ENCODE measurements at regions not wholly inside any gene's neighbourhood (a gene's known extent, or its start where the extent isn't known, plus 50 kb on each side); places are given as distances from the start of the nearest gene placed in this dataset.

DNA sequence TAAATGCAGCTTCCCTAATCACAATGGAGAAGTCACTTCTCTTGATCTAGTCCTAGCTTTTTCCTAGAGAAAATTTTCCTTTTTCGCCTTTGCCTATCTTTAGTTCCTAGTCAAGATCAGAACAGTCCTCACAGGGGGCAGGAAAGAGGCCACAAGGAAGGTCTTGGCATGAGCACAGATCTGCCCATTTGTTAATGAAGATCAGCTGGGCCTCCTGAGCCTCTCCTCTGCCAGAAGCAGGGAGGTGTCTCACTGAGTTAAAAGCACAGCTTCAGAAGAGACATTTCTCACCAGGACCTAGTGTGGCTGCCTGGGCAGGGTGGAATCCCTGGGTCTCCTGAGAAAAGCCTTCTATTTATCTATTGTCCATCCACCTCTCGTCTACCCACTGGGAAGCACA is 357.8 kb downstream of the TMEM38B start:
- H3K4me3 ChIP-seq = no peak overlapping the region
- peaks cover 0 to 9% of the 10 kb centered on the region in 2 donors for H3K9me3 ChIP-seq
- H3K27ac ChIP-seq = no peak overlapping the region
- DNase-seq (ENCODE audit: low spot score) = no peak
- TF ChIP-seq, protein P1, sequence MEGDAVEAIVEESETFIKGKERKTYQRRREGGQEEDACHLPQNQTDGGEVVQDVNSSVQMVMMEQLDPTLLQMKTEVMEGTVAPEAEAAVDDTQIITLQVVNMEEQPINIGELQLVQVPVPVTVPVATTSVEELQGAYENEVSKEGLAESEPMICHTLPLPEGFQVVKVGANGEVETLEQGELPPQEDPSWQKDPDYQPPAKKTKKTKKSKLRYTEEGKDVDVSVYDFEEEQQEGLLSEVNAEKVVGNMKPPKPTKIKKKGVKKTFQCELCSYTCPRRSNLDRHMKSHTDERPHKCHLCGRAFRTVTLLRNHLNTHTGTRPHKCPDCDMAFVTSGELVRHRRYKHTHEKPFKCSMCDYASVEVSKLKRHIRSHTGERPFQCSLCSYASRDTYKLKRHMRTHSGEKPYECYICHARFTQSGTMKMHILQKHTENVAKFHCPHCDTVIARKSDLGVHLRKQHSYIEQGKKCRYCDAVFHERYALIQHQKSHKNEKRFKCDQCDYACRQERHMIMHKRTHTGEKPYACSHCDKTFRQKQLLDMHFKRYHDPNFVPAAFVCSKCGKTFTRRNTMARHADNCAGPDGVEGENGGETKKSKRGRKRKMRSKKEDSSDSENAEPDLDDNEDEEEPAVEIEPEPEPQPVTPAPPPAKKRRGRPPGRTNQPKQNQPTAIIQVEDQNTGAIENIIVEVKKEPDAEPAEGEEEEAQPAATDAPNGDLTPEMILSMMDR (IDR thresholded peaks at IDR 0.05) = no peak
- H3K4me1 ChIP-seq = no peaks in the 10 kb centered on the region
- no peaks in the 10 kb centered on the region for H3K27me3 ChIP-seq
- H3K36me3 ChIP-seq = no peaks in the 10 kb centered on the region

DNA sequence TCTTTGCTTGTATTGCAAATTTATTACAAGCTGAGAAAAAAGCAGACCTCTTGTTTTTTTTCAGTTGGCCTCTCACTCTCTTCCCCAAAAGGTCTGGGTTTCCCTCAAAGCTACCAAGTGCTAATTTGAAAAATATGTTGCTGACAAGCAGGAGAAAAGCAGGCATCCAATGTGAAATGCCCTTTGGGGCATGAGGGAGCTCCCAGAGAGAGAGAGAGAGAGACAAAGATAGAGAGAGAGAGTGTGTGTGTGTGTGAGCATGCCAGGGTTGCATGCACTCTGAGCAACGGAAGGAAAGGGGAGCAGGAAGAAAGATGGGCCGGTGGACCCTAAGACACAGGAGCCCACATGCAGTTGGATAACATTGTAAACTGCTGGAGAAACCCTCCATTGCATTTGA is 358.4 kb downstream of the TMEM38B start:
- TF ChIP-seq, protein P1 (IDR thresholded peaks at IDR 0.05) = no peak
- no peaks in the 10 kb centered on the region for H3K4me1 ChIP-seq
- DNase-seq (ENCODE audit: low spot score) = no peak
- H3K36me3 ChIP-seq = no peaks in the 10 kb centered on the region
- H3K4me3 ChIP-seq = no peak overlapping the region
- H3K9me3 ChIP-seq = peaks cover 0 to 4% of the 10 kb centered on the region in 2 donors
- no peak overlapping the region for H3K27ac ChIP-seq
- H3K27me3 ChIP-seq = no peaks in the 10 kb centered on the region

DNA sequence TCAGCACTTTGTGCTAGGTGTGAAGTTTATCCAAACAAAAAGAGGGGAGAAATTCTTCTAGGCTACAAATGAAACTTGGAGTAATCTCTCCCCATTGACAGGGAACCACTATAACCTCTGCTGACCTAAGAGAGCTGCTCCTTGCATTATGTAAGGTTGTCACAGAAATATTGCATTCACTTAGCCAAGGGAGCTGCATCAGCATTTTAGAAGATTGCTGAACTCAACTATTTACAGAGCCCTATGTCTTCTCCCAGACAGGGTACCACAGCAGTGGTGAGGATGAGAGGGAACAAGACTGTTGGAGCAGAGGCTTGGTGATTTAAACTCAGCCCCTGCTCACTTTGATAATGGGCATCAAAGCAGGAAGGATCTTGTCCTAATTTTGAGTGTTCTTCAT is 362.0 kb downstream of the TMEM38B start:
- TF ChIP-seq, protein P1 (IDR thresholded peaks at IDR 0.05) = no peak
- Histone ChIP-seq H3K4me1 (no peaks in the 10 kb centered on the region), H3K9me3 (no peaks in the 10 kb centered on the region), H3K27ac (no peak overlapping the region), H3K4me3 (no peak overlapping the region), H3K36me3 (no peaks in the 10 kb centered on the region), H3K27me3 (no peaks in the 10 kb centered on the region)
- no peak for DNase-seq (ENCODE audit: low spot score)

DNA sequence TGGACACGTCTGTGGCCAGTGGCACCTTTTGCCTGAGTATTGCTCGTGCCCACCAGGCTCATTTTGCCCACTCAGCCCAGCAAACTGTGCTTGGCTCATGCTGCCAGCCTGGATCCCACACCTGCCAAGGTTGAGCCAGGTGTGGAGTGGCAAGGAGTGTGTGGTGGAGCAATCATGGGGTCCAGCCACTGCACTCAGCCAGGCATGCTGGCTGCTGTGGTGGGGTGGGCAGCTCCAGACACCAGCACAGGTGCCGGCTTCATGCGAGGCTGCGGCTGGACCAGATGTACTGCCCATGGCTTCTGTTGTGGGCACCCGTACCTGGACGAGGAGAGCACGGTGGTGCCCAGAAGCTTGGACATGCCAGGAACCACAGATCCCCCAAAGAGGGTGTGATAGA is 364.1 kb downstream of the TMEM38B start:
- Histone ChIP-seq H3K4me1 (no peaks in the 10 kb centered on the region), H3K27ac (no peak overlapping the region), H3K9me3 (no peaks in the 10 kb centered on the region), H3K36me3 (no peaks in the 10 kb centered on the region), H3K4me3 (no peak overlapping the region), H3K27me3 (no peaks in the 10 kb centered on the region)
- no peak for DNase-seq (ENCODE audit: low spot score)
- TF ChIP-seq, protein P1 (IDR thresholded peaks at IDR 0.05) = no peak

DNA sequence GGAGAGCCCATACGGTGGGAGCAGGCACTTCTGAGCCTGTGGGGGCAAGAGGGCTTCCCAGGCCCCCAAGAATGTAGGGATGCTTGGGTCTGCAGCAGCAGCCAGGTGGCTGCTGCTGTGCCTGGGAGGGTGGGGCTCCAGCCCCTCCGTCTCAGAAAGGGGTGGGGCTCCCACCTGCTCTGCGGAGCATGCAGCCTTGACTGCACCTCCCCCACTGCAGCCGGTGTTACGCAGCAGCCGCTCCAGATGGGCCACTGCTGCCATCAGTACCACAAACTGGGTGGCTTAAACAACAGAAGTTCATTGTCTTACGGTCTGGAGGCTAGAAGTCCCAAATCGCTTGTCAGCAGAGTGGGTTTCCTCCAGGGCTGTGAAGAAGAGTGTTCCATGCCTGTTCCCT is 365.5 kb downstream of the TMEM38B start:
- Histone ChIP-seq H3K4me3 (no peak overlapping the region), H3K27ac (no peak overlapping the region), H3K9me3 (no peaks in the 10 kb centered on the region), H3K36me3 (no peaks in the 10 kb centered on the region), H3K4me1 (no peaks in the 10 kb centered on the region), H3K27me3 (no peaks in the 10 kb centered on the region)
- TF ChIP-seq, protein P1 (IDR thresholded peaks at IDR 0.05) = no peak
- no peak for DNase-seq (ENCODE audit: low spot score)

DNA sequence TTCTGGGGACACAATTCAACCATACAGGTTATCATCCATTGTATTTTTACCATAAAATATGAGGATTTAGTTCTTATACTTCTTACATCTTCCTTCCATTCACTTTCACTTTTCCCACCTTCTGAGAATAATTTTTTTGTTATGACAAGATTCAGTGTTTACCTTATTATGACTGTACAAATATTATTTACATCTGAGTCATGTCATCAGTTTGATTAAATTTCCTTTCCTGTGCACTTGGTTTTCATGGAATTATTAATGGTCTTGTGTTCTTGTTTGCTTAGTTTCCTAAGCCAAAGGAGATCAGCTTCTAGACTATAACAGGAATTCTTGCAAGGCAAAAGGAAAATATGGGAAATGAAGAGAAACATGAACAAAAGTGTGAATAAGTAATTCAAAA is 366.5 kb downstream of the TMEM38B start:
- no peaks in the 10 kb centered on the region for H3K4me1 ChIP-seq

More for the DNA sequence above, 366.5 kb downstream of the TMEM38B start:
- DNase-seq (ENCODE audit: low spot score) = no peak
- no peaks in the 10 kb centered on the region for H3K9me3 ChIP-seq
- H3K4me3 ChIP-seq = no peak overlapping the region
- no peaks in the 10 kb centered on the region for H3K27me3 ChIP-seq
- TF ChIP-seq, protein P1 (IDR thresholded peaks at IDR 0.05) = no peak
- no peak overlapping the region for H3K27ac ChIP-seq
- no peaks in the 10 kb centered on the region for H3K36me3 ChIP-seq

Measured in right atrium auricular region (tissue), 2 donors.